K562 (cell line): ENCODE measurements at regions not wholly inside any gene's neighbourhood (a gene's known extent, or its start where the extent isn't known, plus 50 kb on each side); places are given as distances from the start of the nearest gene placed in this dataset.

Source experiments
- ATAC-seq: fragments of 200-7000 bp; cut with Tn5 transposase; 3 replicates; pipeline ENCODE4 v1.9.1; 2020; ENCODE audit warnings: moderate library complexity
- BruUV-seq: library from RNA; stranded (reverse); fragments of 400-500 nt; replicated peaks from 2 replicates; lab custom pipeline; 2021; lab: Mats Ljungman, UMichigan
- CTCF ChIA-PET: fragments of 300-600 bp; formaldehyde crosslinking; extraction: SDS; loops from one replicate; lab custom pipeline; 2021; ENCODE audit warnings: low intra/inter-chr PET ratio; lab: Yijun Ruan, JAX
- POLR2A ChIA-PET: fragments of 300-600, 350-650 bp; sonication (Branson Sonifier 250); formaldehyde crosslinking; extraction: SDS; loops from one replicate; lab custom pipeline; 2021; ENCODE audit warnings: antibody characterized with exemption, inconsistent platforms; lab: Yijun Ruan, JAX
- DNase-seq, 4 experiments: peaks; one replicate each; pipeline versions ENCODE4 v3.0.0 to v3.0.0-alpha.2; 2011 to 2018; ENCODE audit warnings: low spot score in 3 of 4, mixed read lengths in 3 of 4; ENCODE audit errors: extremely low read depth in 1 of 4
- FAIRE-seq: peaks from 2 replicates; lab custom pipeline; 2011; peaks lifted over from hg19 to GRCh38; lab: Jason Lieb, UNC
- H2AFZ ChIP-seq: 2 replicates; pipeline ENCODE4 v1.6.0; 2011; ENCODE audit warnings: low read depth, low read length, control low read depth, inconsistent platforms
- H3K27ac ChIP-seq: fragments of 200-600 bp; 3 replicates; pipeline ENCODE4 v1.8.0; 2011; ENCODE audit warnings: low read depth, mild to moderate bottlenecking, control low read depth, inconsistent platforms, low read length, moderate library complexity, mixed read lengths; ENCODE audit errors: extremely low read depth
- H3K27me3 ChIP-seq, 2 experiments: fragments of 300-600 bp in 1 of 2; 2 replicates in 1 of 2; 3 replicates in 1 of 2; pipeline versions ENCODE4 v1.6.0 to v1.8.0; 2011; ENCODE audit warnings: inconsistent platforms in 2 of 2, low read length in 2 of 2, mild to moderate bottlenecking in 1 of 2, mixed read lengths in 1 of 2, moderate library complexity in 1 of 2; ENCODE audit not compliant: control insufficient read depth in 2 of 2, insufficient read depth in 2 of 2
- H3K36me3 ChIP-seq: fragments of 300-600 bp; 3 replicates; pipeline ENCODE4 v1.8.0; 2011; ENCODE audit warnings: mild to moderate bottlenecking, low read length, inconsistent platforms; ENCODE audit not compliant: control insufficient read depth, insufficient read depth
- H3K4me1 ChIP-seq, 2 experiments: fragments of 200-600 bp in 1 of 2; replicated peaks in 1 of 2; 2 replicates in 1 of 2; 3 replicates in 1 of 2; pipeline versions ENCODE4 v1.5.1 to v1.8.0; 2011; ENCODE audit warnings: inconsistent platforms in 2 of 2, low read length in 2 of 2, mild to moderate bottlenecking in 1 of 2, mixed read lengths in 1 of 2, moderate library complexity in 1 of 2; ENCODE audit not compliant: control insufficient read depth in 2 of 2, insufficient read depth in 2 of 2
- H3K4me2 ChIP-seq: 2 replicates; pipeline ENCODE4 v1.6.1; 2011; ENCODE audit warnings: low read length, control low read depth, inconsistent platforms, mixed read lengths; ENCODE audit not compliant: insufficient read depth
- H3K4me3 ChIP-seq: fragments of 200-600 bp; sonication (generic), shearing (Covaris generic); 2 replicates; pipeline ENCODE4 v1.5.1; 2016; ENCODE audit warnings: control low read depth, inconsistent platforms
- H3K79me2 ChIP-seq: fragments of 200-600 bp; 3 replicates; pipeline ENCODE4 v1.8.0; 2011; ENCODE audit warnings: low read length, inconsistent platforms; ENCODE audit not compliant: control insufficient read depth, insufficient read depth
- H3K9ac ChIP-seq, 2 experiments: 2 replicates each; pipeline versions ENCODE4 v1.6.0 to v1.6.1; 2011; ENCODE audit warnings: low read depth in 2 of 2, low read length in 2 of 2, control low read depth in 1 of 2, inconsistent platforms in 1 of 2, mild to moderate bottlenecking in 1 of 2, mixed read lengths in 1 of 2; ENCODE audit not compliant: insufficient read depth in 1 of 2
- H3K9me1 ChIP-seq: one replicate; pipeline ENCODE4 v1.6.0; 2011; ENCODE audit warnings: inconsistent platforms, mild to moderate bottlenecking, low read length, moderate library complexity; ENCODE audit not compliant: control insufficient read depth, insufficient read depth
- H3K9me3 ChIP-seq: replicated peaks from 2 replicates; pipeline ENCODE4 v1.5.1; 2011; ENCODE audit warnings: low read depth, low read length, inconsistent platforms; ENCODE audit not compliant: control insufficient read depth, insufficient read depth
- H4K20me1 ChIP-seq: replicated peaks from 2 replicates; pipeline ENCODE4 v1.6.1; 2011; ENCODE audit warnings: low read length, inconsistent platforms, mixed read lengths; ENCODE audit not compliant: control insufficient read depth, insufficient read depth
- BACH1 ChIP-seq: fragments of 200-800 bp; sonication (Bioruptor generic); IDR thresholded peaks from 2 replicates; pipeline ENCODE4 v1.6.1; 2016; ENCODE audit warnings: missing genetic modification characterization, missing compliant biosample characterization
- EHMT2 ChIP-seq: fragments of 450-650 bp; IDR thresholded peaks from 2 replicates; pipeline ENCODE4 v1.6.1; 2018; ENCODE audit warnings: antibody characterized with exemption
- HMG20B ChIP-seq: fragments of 250-450 bp; sonication (Bioruptor Pico); IDR thresholded peaks from 2 replicates; pipeline ENCODE4 v1.5.0; 2021; ENCODE audit warnings: mild to moderate bottlenecking
- NEUROD1 ChIP-seq: fragments of 150-350 bp; IDR thresholded peaks from 2 replicates; pipeline ENCODE4 v1.6.1; 2014; ENCODE audit warnings: borderline replicate concordance, low read length, low read depth; ENCODE audit not compliant: partially characterized antibody
- PHF20 ChIP-seq: fragments of 450-650 bp; IDR thresholded peaks from 2 replicates; pipeline ENCODE4 v1.6.1; 2018; ENCODE audit not compliant: partially characterized antibody
- PHF21A ChIP-seq: fragments of 450-650 bp; IDR thresholded peaks from 2 replicates; pipeline ENCODE4 v1.6.1; 2017; ENCODE audit warnings: low read depth, borderline replicate concordance
- RFX5 ChIP-seq: IDR thresholded peaks from 2 replicates; pipeline ENCODE4 v1.6.1; 2011; ENCODE audit warnings: low read depth, mild to moderate bottlenecking, improper control_type of control experiment, low read length
- RFX7 ChIP-seq: fragments of 250-450 bp; sonication (Bioruptor Pico); IDR thresholded peaks from 2 replicates; pipeline ENCODE4 v1.5.1; 2021; ENCODE audit warnings: mild to moderate bottlenecking
- SIN3B ChIP-seq: fragments of 450-650 bp; IDR thresholded peaks from 2 replicates; pipeline ENCODE4 v1.6.1; 2017; ENCODE audit warnings: low read depth, mild to moderate bottlenecking, moderate library complexity
- ZNF146 ChIP-seq: IDR thresholded peaks from one replicate; pipeline ENCODE4 v1.6.1; 2018; ENCODE audit warnings: missing compliant biosample characterization; ENCODE audit not compliant: unreplicated experiment
- ZNF408 ChIP-seq: fragments of 250-450 bp; sonication (Bioruptor Pico); IDR thresholded peaks from 2 replicates; pipeline ENCODE4 v1.4.0; 2020; ENCODE audit warnings: low read depth, mild to moderate bottlenecking, moderate library complexity
- WGBS: fragments of 100-300 bp; shearing (Covaris generic); methylation state at CpG from one replicate; pipeline ENCODE4 v1.1.6; 2016; ENCODE audit warnings: low coverage, mixed read lengths; ENCODE audit not compliant: insufficient coverage; ENCODE audit errors: missing lambda C conversion rate; 5-methylcytosine and 5-hydroxymethylcytosine counted together
- in situ Hi-C: fragments of 300-500 bp; cut with MboI; formaldehyde crosslinking; loops from 4 replicates; pipeline ENCODE4 v1.15.0; 2018; ENCODE audit warnings: inconsistent platforms, mixed read lengths
- intact Hi-C: fragments of 100-400 bp; cut with micrococcal nuclease; formaldehyde crosslinking; loops from 2 replicates; pipeline ENCODE4 v1.14.2; 2022
- TF ChIP-seq, protein P1 (sequence below), 2 experiments: IDR thresholded peaks; 2 replicates each; pipeline ENCODE4 v1.6.1; 2012; ENCODE audit warnings: improper control_type of control experiment in 2 of 2, low read depth in 2 of 2, low read length in 2 of 2, borderline replicate concordance in 1 of 2
- TF ChIP-seq, protein P2 (sequence below): fragments of 250-450 bp; sonication (Bioruptor Pico); IDR thresholded peaks from 2 replicates; pipeline ENCODE4 v1.4.0; 2020; ENCODE audit warnings: mild to moderate bottlenecking, moderate library complexity, borderline replicate concordance

DNA sequence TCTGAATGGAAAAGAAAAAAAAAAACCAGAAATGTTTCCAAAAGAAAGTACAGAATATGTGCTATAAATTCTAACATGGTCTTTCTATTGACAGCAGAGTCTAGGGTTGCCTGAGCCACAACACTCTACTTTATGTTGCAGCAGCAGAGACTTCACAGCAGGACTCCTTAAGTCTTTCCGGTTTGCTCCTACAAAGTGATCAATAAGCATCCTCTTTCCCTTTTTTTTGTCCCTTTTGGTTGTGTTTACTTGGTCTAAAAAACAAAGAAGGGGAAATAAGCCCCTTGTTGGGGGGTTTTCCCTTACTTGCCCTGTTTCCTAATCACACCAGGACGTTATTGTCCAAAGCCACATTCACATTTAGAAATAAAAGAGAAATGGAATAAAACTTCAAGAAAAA, 163.1 kb upstream of the MPPED2 start:
- no TSS peak for BruUV-seq
- H3K79me2 ChIP-seq = no peaks in the 10 kb centered on the region
- H3K27me3 ChIP-seq = no peaks in the 10 kb centered on the region
- in situ Hi-C loops = no loop called here
- ChIA-PET CTCF (no interaction called here), POLR2A (no interaction called here)
- ATAC-seq = no peak
- DNase-seq = no peak
- no peaks in the 10 kb centered on the region for H3K4me1 ChIP-seq
- no peak for FAIRE-seq
- no peaks in the 10 kb centered on the region for H3K36me3 ChIP-seq
- H3K4me3 ChIP-seq = no peak overlapping the region
- no peak overlapping the region for H3K9ac ChIP-seq
- intact Hi-C loops = no loop called here
- H3K9me3 ChIP-seq = no peaks in the 10 kb centered on the region
- 0% methylated on average over 2 of the region's 2 CpGs for WGBS
- H3K4me2 ChIP-seq = no peak overlapping the region
- H2AFZ ChIP-seq = no peak overlapping the region
- no peaks in the 10 kb centered on the region for H4K20me1 ChIP-seq
- H3K9me1 ChIP-seq = no peaks in the 10 kb centered on the region
- TF ChIP-seq, protein P1, sequence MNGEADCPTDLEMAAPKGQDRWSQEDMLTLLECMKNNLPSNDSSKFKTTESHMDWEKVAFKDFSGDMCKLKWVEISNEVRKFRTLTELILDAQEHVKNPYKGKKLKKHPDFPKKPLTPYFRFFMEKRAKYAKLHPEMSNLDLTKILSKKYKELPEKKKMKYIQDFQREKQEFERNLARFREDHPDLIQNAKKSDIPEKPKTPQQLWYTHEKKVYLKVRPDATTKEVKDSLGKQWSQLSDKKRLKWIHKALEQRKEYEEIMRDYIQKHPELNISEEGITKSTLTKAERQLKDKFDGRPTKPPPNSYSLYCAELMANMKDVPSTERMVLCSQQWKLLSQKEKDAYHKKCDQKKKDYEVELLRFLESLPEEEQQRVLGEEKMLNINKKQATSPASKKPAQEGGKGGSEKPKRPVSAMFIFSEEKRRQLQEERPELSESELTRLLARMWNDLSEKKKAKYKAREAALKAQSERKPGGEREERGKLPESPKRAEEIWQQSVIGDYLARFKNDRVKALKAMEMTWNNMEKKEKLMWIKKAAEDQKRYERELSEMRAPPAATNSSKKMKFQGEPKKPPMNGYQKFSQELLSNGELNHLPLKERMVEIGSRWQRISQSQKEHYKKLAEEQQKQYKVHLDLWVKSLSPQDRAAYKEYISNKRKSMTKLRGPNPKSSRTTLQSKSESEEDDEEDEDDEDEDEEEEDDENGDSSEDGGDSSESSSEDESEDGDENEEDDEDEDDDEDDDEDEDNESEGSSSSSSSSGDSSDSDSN (IDR thresholded peaks at IDR 0.05; ENCODE audit: borderline replicate concordance in 1 of 2, low read depth in 2 of 2, low read length in 2 of 2) = no peak
- no peak for TF ChIP-seq NEUROD1
- no peak for TF ChIP-seq RFX5
- no peak for TF ChIP-seq RFX7 (CRISPR knock-in tag)
- no peak for TF ChIP-seq PHF20
- no peak for TF ChIP-seq PHF21A
- TF ChIP-seq SIN3B = no peak
- TF ChIP-seq ZNF146 (CRISPR knock-in tag) = no peak
- TF ChIP-seq EHMT2 = no peak
- no peak for TF ChIP-seq HMG20B (CRISPR knock-in tag)
- TF ChIP-seq, protein P2, sequence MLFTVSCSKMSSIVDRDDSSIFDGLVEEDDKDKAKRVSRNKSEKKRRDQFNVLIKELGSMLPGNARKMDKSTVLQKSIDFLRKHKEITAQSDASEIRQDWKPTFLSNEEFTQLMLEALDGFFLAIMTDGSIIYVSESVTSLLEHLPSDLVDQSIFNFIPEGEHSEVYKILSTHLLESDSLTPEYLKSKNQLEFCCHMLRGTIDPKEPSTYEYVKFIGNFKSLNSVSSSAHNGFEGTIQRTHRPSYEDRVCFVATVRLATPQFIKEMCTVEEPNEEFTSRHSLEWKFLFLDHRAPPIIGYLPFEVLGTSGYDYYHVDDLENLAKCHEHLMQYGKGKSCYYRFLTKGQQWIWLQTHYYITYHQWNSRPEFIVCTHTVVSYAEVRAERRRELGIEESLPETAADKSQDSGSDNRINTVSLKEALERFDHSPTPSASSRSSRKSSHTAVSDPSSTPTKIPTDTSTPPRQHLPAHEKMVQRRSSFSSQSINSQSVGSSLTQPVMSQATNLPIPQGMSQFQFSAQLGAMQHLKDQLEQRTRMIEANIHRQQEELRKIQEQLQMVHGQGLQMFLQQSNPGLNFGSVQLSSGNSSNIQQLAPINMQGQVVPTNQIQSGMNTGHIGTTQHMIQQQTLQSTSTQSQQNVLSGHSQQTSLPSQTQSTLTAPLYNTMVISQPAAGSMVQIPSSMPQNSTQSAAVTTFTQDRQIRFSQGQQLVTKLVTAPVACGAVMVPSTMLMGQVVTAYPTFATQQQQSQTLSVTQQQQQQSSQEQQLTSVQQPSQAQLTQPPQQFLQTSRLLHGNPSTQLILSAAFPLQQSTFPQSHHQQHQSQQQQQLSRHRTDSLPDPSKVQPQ (CRISPR knock-in tag) = no peak
- TF ChIP-seq BACH1 (tag) = no peak
- TF ChIP-seq ZNF408 (CRISPR knock-in tag) = no peak
- no peak overlapping the region for H3K27ac ChIP-seq
